OCI-LY3 (cell line): ENCODE measurements at regions not wholly inside any gene's neighbourhood (a gene's known extent, or its start where the extent isn't known, plus 50 kb on each side); places are given as distances from the start of the nearest gene placed in this dataset.

Source experiments
- H2AFZ ChIP-seq: fragments of 200-600, 300-600 bp; shearing (Covaris generic); 2 replicates; pipeline ENCODE4 v1.6.0; 2014; ENCODE audit warnings: antibody characterized with exemption, low read depth, low read length
- H3K27ac ChIP-seq: fragments of 200-600, 300-600 bp; sonication (generic); 2 replicates; pipeline ENCODE4 v1.5.1; 2014; ENCODE audit warnings: mild to moderate bottlenecking, low read length, moderate library complexity, mixed read lengths
- H3K27me3 ChIP-seq: fragments of 200-600, 300-600 bp; sonication (generic); 2 replicates; pipeline ENCODE4 v1.6.1; 2014; ENCODE audit warnings: low read depth, low read length, mixed read lengths
- H3K36me3 ChIP-seq: fragments of 200-600, 300-600 bp; sonication (generic); replicated peaks from 2 replicates; pipeline ENCODE3; 2014; ENCODE audit warnings: low read depth, low read length, mixed read lengths
- H3K4me1 ChIP-seq: fragments of 300-600, 200-600 bp; sonication (generic); 2 replicates; pipeline ENCODE4 v1.6.1; 2014; ENCODE audit warnings: low read length, mixed read lengths
- H3K4me2 ChIP-seq: fragments of 200-600, 300-600 bp; sonication (generic); 2 replicates; pipeline ENCODE4 v1.6.1; 2014; ENCODE audit warnings: low read length, mixed read lengths
- H3K4me3 ChIP-seq: fragments of 300-600, 200-600 bp; sonication (generic); 2 replicates; pipeline ENCODE4 v1.5.1; 2014; ENCODE audit warnings: antibody characterized with exemption, mild to moderate bottlenecking, low read length, moderate library complexity
- H3K79me2 ChIP-seq: fragments of 300-600, 200-600 bp; shearing (Covaris generic); 2 replicates; pipeline ENCODE4 v1.6.1; 2014; ENCODE audit warnings: mild to moderate bottlenecking, low read length, mixed read lengths
- H3K9ac ChIP-seq: fragments of 300-600, 200-600 bp; shearing (Covaris generic); 2 replicates; pipeline ENCODE4 v1.6.0; 2014; ENCODE audit warnings: mild to moderate bottlenecking, low read length, moderate library complexity
- H3K9me3 ChIP-seq: fragments of 200-600, 300-600 bp; shearing (Covaris generic); 2 replicates; pipeline ENCODE4 v1.6.1; 2014; ENCODE audit warnings: low read length, mixed read lengths; ENCODE audit not compliant: insufficient read depth
- H4K20me1 ChIP-seq: fragments of 200-600, 300-600 bp; sonication (generic); 2 replicates; pipeline ENCODE4 v1.6.1; 2016; ENCODE audit warnings: low read length, mixed read lengths; ENCODE audit not compliant: insufficient read depth
- CTCF ChIP-seq: fragments of 200-600, 300-600 bp; sonication (generic); IDR thresholded peaks from 2 replicates; pipeline ENCODE4 v1.5.1; 2014; ENCODE audit warnings: antibody characterized with exemption, low read length, low read depth
- EZH2phosphoT487 ChIP-seq: fragments of 200-600 bp; shearing (Covaris generic); IDR thresholded peaks from 2 replicates; pipeline ENCODE4 v1.6.1; 2018; ENCODE audit warnings: antibody characterized with exemption, mixed run types, low read depth

GRCh38 chr4:120536884-120537283 is 385.6 kb downstream of the PRDM5 start:
- no peaks in the 10 kb centered on the region for H3K79me2 ChIP-seq
- H3K27ac ChIP-seq: no peak overlapping the region
- H3K4me3 ChIP-seq: no peak overlapping the region
- H3K27me3 ChIP-seq: no peaks in the 10 kb centered on the region
- no peak overlapping the region for H3K4me2 ChIP-seq
- H3K36me3 ChIP-seq: no peaks in the 10 kb centered on the region
- no peaks in the 10 kb centered on the region for H3K4me1 ChIP-seq
- H2AFZ ChIP-seq: no peak overlapping the region
- no peaks in the 10 kb centered on the region for H4K20me1 ChIP-seq
- TF ChIP-seq CTCF (no peak), EZH2phosphoT487 (no peak)
- no peak overlapping the region for H3K9ac ChIP-seq
- no peaks in the 10 kb centered on the region for H3K9me3 ChIP-seq

- Histone ChIP-seq H3K27ac (no peak overlapping the region), H3K4me3 (no peak overlapping the region), H3K9ac (no peak overlapping the region), H3K36me3 (no peaks in the 10 kb centered on the region), H4K20me1 (no peaks in the 10 kb centered on the region), H2AFZ (no peak overlapping the region), H3K79me2 (no peaks in the 10 kb centered on the region), H3K9me3 (no peaks in the 10 kb centered on the region), H3K4me2 (no peak overlapping the region), H3K27me3 (no peaks in the 10 kb centered on the region), H3K4me1 (no peaks in the 10 kb centered on the region)
- no peak for TF ChIP-seq CTCF
- no peak for TF ChIP-seq EZH2phosphoT487
These were observed 394.1 kb downstream of the PRDM5 start for GRCh38 chr4:120528428-120528827.

- no peak overlapping the region for H2AFZ ChIP-seq
- no peaks in the 10 kb centered on the region for H3K79me2 ChIP-seq
- no peaks in the 10 kb centered on the region for H3K36me3 ChIP-seq
- H3K4me1 ChIP-seq: no peaks in the 10 kb centered on the region
- H3K27me3 ChIP-seq: no peaks in the 10 kb centered on the region
- TF ChIP-seq EZH2phosphoT487: no peak
- TF ChIP-seq CTCF: no peak
- H3K9me3 ChIP-seq: no peaks in the 10 kb centered on the region
- no peak overlapping the region for H3K9ac ChIP-seq
- no peaks in the 10 kb centered on the region for H4K20me1 ChIP-seq
- H3K4me3 ChIP-seq: no peak overlapping the region
- no peak overlapping the region for H3K4me2 ChIP-seq
- no peak overlapping the region for H3K27ac ChIP-seq
These were observed 396.5 kb downstream of the PRDM5 start for GRCh38 chr4:120526033-120526432.

GRCh38 chr4:120525106-120525505 is 397.4 kb downstream of the PRDM5 start:
- Histone ChIP-seq H3K9me3 (no peaks in the 10 kb centered on the region), H3K27ac (no peak overlapping the region), H3K4me2 (no peak overlapping the region), H3K36me3 (no peaks in the 10 kb centered on the region), H3K79me2 (no peaks in the 10 kb centered on the region), H3K4me3 (no peak overlapping the region), H2AFZ (no peak overlapping the region), H3K27me3 (no peaks in the 10 kb centered on the region), H4K20me1 (no peaks in the 10 kb centered on the region), H3K4me1 (no peaks in the 10 kb centered on the region), H3K9ac (no peak overlapping the region)
- no peak for TF ChIP-seq EZH2phosphoT487
- TF ChIP-seq CTCF: no peak
